ENCODE measurements at regions not wholly inside any gene's neighbourhood (a gene's known extent, or its start where the extent isn't known, plus 50 kb on each side); places are given as distances from the start of the nearest gene placed in this dataset.

GRCh38 chr5:61596265-61596664 is 264.2 kb downstream of the ZSWIM6 start:
- no peak for DNase-seq

DNA sequence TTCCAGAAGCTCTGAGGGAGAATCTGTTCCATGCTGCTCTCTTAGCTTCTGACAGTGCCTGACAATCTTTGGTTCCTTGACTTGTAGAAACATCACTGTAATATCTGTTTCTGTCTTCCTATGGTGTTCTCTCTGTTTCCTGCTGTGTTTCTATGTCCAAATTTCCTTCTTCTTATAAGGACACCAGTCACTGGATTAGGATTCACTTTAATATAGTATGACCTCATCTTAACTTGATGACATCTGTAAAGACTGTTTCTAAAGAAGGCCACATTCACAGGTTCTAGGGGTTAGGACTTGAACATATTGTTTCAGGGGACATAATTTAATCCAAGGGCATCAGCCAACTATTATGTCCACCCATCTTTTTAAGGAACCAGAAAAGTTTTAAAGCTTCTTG is 265.6 kb downstream of the ZSWIM6 start:
- DNase-seq, result no peak

- DNase-seq, result no peak
These were observed 266.1 kb downstream of the ZSWIM6 start for GRCh38 chr5:61598126-61598525.

- no peak for DNase-seq
These were observed 267.5 kb downstream of the ZSWIM6 start for GRCh38 chr5:61599370-61600122.

DNA sequence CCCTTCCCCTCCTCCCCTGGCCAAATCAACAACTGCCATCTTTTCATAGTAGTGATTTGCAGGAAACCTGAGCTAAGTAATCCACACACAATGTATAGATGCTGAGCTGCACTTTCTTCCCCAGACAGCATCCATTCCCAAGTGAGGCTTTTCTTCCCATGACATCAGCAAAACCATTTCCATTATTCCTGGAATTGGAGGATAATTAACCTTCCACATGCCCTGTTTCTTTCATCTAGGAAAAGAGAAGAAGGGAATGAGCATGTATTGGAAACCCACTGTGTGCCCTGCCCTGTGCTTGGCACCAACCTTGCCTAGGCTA is 268.0 kb downstream of the ZSWIM6 start:
- DNase-seq, result no peak

GRCh38 chr5:61600945-61601511 is 269.0 kb downstream of the ZSWIM6 start:
- no peak for DNase-seq

DNA sequence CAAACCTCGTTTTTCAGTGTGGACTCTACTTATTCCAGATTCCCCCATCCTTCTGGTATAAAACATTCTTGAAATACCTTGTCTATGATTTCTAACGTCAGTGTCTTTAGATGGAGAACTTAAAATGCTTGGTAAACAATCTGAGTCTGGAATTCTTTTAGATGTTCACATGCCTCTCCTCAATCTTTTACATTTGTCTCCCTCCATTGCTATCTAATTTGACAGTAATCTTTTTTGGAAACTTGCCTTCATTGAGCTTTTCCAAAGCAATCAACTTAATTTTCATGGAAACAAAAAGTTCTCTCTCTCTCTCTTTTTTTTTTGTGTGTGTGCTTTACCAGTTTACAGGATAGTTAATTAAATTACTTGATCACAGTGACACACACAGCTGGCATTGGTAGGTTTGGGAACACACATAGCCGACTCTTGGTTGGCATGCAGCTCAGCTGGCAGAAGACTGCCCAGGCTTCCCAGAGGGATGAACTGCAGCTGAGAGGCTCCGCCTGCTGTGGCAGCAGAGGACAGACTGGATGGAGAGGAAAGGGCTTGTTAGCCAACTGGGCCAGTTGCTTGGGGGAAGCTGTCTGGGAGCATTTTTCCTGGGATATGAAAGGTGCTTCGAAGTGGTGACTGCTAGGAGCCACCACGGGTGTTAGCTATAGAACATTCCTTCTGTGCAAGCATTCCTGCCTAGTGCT is 271.3 kb downstream of the ZSWIM6 start:
- no peak for DNase-seq

GRCh38 chr5:61604076-61605025 is 272.3 kb downstream of the ZSWIM6 start:
- no peak for DNase-seq

- no peak for DNase-seq
These were observed 278.0 kb downstream of the ZSWIM6 start for GRCh38 chr5:61609840-61610677.

DNA sequence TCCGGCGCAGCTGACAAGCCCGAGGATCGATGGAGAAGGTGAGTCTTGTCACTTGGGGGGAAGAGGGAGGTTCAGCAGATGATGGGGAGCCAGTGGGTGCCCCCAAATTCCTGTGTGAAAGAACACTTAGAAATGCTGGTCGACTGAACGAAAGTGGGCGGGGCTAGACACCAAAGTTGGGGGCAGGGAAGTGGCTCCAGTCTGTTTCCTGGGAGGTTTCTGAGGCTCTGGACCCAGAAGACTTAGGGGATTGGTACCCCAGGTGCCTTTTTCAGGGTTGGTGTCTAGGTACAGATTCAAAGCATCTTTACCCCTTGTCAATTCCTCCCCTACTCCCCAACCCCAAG is 278.6 kb downstream of the ZSWIM6 start:
- no peak for DNase-seq

DNA sequence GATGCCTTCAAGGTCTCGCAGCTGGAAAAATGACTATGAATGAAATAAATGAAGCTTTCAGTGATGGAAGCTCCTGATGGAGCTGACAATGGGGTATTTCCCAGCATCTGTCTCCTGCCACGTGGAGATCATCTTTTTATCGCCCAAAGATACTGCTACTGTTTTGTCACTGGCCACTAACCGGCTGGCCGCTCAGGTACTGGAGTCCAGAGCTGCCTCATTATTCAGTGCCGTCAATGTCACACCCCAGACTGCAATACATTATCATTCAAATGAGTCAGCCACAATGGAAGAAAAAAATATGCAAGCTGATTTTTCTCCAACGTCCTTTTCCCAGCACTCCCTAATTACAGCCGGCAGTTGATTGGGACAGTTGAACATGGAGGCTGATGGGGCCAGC is 280.4 kb downstream of the ZSWIM6 start:
- no peak for DNase-seq

DNA sequence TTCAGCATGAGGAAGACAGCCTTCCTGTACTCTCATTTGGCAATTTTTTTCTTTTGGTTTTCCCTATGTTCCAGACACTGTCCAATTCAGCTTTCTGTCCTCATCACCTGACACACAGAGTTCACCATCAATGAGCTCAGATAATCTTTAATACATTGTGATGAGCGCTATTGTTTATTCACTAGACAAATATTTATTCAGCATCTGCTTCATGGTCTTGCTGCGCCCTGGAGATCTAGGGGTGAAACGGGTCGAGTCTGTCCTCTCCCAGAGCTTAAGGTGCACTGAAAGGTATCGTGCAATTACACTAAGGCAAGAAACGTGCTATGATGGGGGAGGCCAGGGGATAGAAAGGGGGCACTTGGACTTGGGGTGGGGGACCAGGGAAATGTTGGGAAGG is 281.6 kb downstream of the ZSWIM6 start:
- DNase-seq, result no peak

DNA sequence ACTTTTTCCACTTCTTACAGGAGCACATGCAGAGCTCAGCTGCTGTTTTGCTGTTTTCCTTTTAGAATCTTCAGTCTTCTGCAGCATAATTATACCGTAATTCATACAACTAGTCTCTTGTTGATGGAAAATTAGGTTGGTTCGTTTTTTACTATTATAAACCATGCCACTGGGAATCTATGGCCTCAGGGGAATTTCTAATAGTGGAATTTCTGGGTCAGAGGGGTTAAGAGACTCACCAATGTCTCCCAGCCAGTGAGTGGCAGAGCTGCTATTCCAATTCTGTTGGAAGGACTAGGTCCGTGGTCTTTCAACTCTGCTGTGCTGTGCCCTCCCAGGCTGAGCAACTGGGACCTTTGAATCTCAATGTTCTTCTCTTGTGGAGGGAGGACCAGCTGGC is 282.5 kb downstream of the ZSWIM6 start:
- DNase-seq, result no peak

- no peak for DNase-seq
These were observed 285.0 kb downstream of the ZSWIM6 start for GRCh38 chr5:61617039-61617438.

DNA sequence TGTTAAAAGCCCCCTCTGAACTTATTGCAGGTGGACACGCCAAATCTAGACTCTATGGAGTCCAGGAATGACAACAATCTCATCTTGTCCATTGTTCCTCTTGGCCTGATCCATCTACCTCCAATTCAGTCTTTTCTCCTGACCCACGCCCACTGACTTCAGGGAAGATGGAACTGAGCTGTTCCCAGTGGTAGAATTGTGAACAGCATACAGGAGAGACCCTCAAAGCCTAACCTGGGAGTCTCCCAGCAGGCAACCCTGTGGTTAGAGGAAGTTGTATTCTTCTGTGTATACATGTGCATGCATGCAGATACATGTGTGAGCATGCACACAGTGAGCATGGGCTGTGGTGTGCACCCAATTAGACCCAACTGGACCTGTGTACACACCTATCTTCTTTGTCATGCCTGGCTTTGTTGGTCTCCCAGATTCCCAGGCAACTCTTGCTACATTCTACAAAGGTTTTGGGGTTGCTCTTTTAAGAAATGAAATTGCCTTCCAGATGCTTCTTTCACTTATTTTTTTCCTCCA is 286.0 kb downstream of the ZSWIM6 start:
- no peak for DNase-seq

DNA sequence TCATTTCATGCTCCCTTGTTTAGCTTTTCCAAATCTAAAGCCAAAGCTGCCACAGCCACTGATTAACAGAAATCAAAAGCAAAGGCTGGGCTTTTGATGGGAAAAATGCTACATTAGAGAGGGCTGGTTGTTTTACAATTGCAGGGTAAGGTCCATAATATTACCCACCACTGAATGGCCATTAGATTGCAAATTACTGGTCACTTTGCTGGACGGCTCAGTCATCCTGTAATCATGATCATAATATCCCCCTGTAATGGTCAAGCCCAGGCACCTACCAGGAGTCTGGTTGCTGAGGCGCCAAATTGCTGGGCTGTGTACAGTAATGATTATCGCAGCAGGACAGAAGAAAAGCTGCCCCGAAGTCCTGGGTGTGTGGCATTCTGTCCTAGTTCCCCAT is 286.5 kb downstream of the ZSWIM6 start:
- DNase-seq, result no peak

- no peak for DNase-seq
These were observed 287.2 kb downstream of the ZSWIM6 start for GRCh38 chr5:61619289-61619688.

DNA sequence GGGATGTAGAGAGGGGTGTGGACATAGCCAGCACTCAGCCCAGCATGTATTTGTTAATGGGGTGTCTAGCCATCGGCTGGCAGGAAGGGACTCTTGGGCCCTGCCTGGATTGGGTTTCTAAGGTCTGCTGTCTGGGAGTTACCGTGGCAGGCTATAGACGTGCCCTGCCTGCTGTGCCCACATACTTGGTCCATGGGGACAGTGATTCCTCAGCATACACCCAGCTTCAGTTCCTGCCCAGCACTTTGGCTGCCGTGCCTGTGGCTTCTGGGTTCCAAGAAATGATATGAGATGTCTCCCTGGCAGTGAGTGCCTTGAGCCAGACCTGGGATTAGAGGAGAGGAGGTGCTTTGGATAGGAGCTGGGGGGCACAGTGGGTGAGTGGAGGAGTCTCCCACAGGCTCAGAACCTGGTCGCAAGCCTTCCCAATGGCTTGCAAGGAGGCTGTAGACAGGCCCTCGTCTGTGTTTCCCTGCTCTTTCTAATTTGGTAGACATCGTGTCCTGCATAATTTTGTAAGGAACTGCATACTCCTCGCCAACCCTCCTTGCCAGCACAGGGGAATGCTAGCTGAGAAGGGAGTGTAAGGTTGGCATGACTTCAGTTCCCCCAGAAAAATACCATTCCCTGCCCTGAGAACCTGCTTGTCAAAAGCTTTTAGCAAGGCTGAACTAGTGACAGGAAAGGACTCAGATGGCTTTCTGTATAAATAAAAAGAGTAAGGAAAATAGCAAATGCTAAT is 287.9 kb downstream of the ZSWIM6 start:
- no peak for DNase-seq

GRCh38 chr5:61620699-61621182 is 288.7 kb downstream of the ZSWIM6 start:
- DNase-seq, result no peak

DNA sequence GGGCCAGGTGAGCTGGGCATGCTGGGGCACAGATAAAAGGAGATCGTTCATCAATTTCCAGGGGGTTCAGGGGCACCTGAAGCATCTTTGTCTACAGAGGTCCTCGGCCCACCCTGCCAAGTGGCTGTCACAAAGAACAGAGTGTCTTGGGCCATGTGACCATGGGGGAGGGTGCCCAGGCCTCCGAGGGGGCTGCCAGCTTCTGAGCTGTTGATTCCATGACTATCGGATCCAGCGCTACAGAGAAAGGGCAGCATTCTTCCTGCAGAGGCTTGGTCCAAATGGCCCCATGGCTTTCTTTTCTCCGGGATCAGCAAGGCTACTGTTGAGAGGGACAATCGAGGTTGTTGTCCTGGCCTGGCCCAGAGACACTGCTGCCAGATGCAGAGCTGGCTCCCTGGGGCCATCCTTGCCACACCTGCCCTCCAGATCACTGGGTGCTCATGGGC is 289.2 kb downstream of the ZSWIM6 start:
- DNase-seq, result no peak

DNA sequence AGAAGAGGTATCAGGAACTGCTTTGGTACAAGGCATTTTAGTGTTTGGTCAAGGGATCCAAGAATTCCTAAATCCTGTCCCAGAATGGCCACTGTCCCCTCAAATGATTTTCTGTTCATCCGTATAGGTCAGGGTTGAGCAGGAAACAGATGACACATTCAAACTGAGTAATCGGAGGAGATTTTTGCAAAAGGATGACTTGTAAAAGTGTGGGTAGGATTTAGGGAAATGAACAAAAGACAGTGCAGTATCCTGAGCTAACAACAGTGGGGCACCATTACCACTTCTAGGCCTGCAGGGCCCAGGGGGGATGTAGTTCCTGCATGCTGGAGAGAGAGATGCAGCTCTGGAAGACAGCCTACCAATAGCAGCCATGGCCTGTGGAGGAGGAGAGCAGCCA is 290.1 kb downstream of the ZSWIM6 start:
- no peak for DNase-seq
